ENCODE measurements at regions not wholly inside any gene's neighbourhood (a gene's known extent, or its start where the extent isn't known, plus 50 kb on each side); places are given as distances from the start of the nearest gene placed in this dataset.

GRCh38 chrX:39220952-39221351, 419.7 kb downstream of the MID1IP1 start:
- Histone ChIP-seq H3K27ac (ENCODE audit: low read depth, low read length, poor library complexity, severe bottlenecking) (no peak overlapping the region), H2AFZ (ENCODE audit: low read length) (no peak overlapping the region), H3K27me3 (ENCODE audit: insufficient read depth, low read length) (no peaks in the 10 kb centered on the region), H3K4me1 (ENCODE audit: insufficient read depth, low read length, severe bottlenecking) (no peaks in the 10 kb centered on the region), H3K36me3 (ENCODE audit: insufficient read depth, low read length) (no peaks in the 10 kb centered on the region), H3K9ac (ENCODE audit: low read length) (no peak overlapping the region), H4K20me1 (ENCODE audit: insufficient read depth, low read length) (no peaks in the 10 kb centered on the region), H3F3A (ENCODE audit: insufficient read depth, low read length) (no peaks in the 10 kb centered on the region), H3K9me2 (ENCODE audit: low read depth, low read length) (no peaks in the 10 kb centered on the region), H3K79me2 (ENCODE audit: insufficient read depth, low read length) (no peaks in the 10 kb centered on the region), H3K4me3 (ENCODE audit: low read depth, low read length, poor library complexity, severe bottlenecking) (no peak overlapping the region), H3K9me3 (ENCODE audit: low read length) (no peaks in the 10 kb centered on the region), H3K4me2 (ENCODE audit: low read length) (no peak overlapping the region)
- TF ChIP-seq CTCF (IDR thresholded peaks at IDR 0.05; ENCODE audit: low read length) (no peak), EZH2 (IDR thresholded peaks at IDR 0.05; ENCODE audit: borderline replicate concordance, low read length) (no peak)

GRCh38 chrX:39222346-39223113, 421.3 kb downstream of the MID1IP1 start:
- Histone ChIP-seq H3K4me1 (ENCODE audit: insufficient read depth, low read length, severe bottlenecking) (no peaks in the 10 kb centered on the region), H3K9me2 (ENCODE audit: low read depth, low read length) (no peaks in the 10 kb centered on the region), H3K27ac (ENCODE audit: low read depth, low read length, poor library complexity, severe bottlenecking) (no peak overlapping the region), H4K20me1 (ENCODE audit: insufficient read depth, low read length) (no peaks in the 10 kb centered on the region), H3K79me2 (ENCODE audit: insufficient read depth, low read length) (no peaks in the 10 kb centered on the region), H3K4me2 (ENCODE audit: low read length) (no peak overlapping the region), H3K4me3 (ENCODE audit: low read depth, low read length, poor library complexity, severe bottlenecking) (no peak overlapping the region), H2AFZ (ENCODE audit: low read length) (no peak overlapping the region), H3K9ac (ENCODE audit: low read length) (no peak overlapping the region), H3K36me3 (ENCODE audit: insufficient read depth, low read length) (no peaks in the 10 kb centered on the region), H3F3A (ENCODE audit: insufficient read depth, low read length) (no peaks in the 10 kb centered on the region), H3K27me3 (ENCODE audit: insufficient read depth, low read length) (no peaks in the 10 kb centered on the region), H3K9me3 (ENCODE audit: low read length) (no peaks in the 10 kb centered on the region)
- TF ChIP-seq CTCF (IDR thresholded peaks at IDR 0.05; ENCODE audit: low read length) (no peak), EZH2 (IDR thresholded peaks at IDR 0.05; ENCODE audit: borderline replicate concordance, low read length) (no peak)

- H3K27me3 ChIP-seq (ENCODE audit: insufficient read depth, low read length): no peaks in the 10 kb centered on the region
- no peaks in the 10 kb centered on the region for H3K9me3 ChIP-seq (ENCODE audit: low read length)
- no peak overlapping the region for H2AFZ ChIP-seq (ENCODE audit: low read length)
- no peak overlapping the region for H3K4me3 ChIP-seq (ENCODE audit: low read depth, low read length, poor library complexity, severe bottlenecking)
- no peak overlapping the region for H3K4me2 ChIP-seq (ENCODE audit: low read length)
- TF ChIP-seq CTCF (IDR thresholded peaks at IDR 0.05; ENCODE audit: low read length): no peak
- TF ChIP-seq EZH2 (IDR thresholded peaks at IDR 0.05; ENCODE audit: borderline replicate concordance, low read length): no peak
- no peaks in the 10 kb centered on the region for H3F3A ChIP-seq (ENCODE audit: insufficient read depth, low read length)
- no peaks in the 10 kb centered on the region for H3K79me2 ChIP-seq (ENCODE audit: insufficient read depth, low read length)
- no peaks in the 10 kb centered on the region for H3K36me3 ChIP-seq (ENCODE audit: insufficient read depth, low read length)
- no peaks in the 10 kb centered on the region for H4K20me1 ChIP-seq (ENCODE audit: insufficient read depth, low read length)
- H3K27ac ChIP-seq (ENCODE audit: low read depth, low read length, poor library complexity, severe bottlenecking): no peak overlapping the region
- H3K9me2 ChIP-seq (ENCODE audit: low read depth, low read length): no peaks in the 10 kb centered on the region
- H3K9ac ChIP-seq (ENCODE audit: low read length): no peak overlapping the region
- no peaks in the 10 kb centered on the region for H3K4me1 ChIP-seq (ENCODE audit: insufficient read depth, low read length, severe bottlenecking)
Observed at GRCh38 chrX:39226251-39226650, 425.0 kb downstream of the MID1IP1 start.
